Endothelial cell (in vitro differentiated cells): ENCODE measurements at regions not wholly inside any gene's neighbourhood (a gene's known extent, or its start where the extent isn't known, plus 50 kb on each side); places are given as distances from the start of the nearest gene placed in this dataset.

ENCODE experiments used
- DNase-seq: peaks from one replicate; pipeline ENCODE4 v3.0.0; 2021; ENCODE audit warnings: low spot score
- H3K27ac Mint-ChIP-seq: one replicate; pipeline ENCODE4 v1.8.0; 2021; ENCODE audit warnings: mixed read lengths, inconsistent platforms; ENCODE audit not compliant: unreplicated experiment
- H3K27me3 Mint-ChIP-seq: one replicate; pipeline ENCODE4 v1.8.0; 2021; ENCODE audit warnings: mild to moderate bottlenecking, moderate library complexity, mixed read lengths, inconsistent platforms; ENCODE audit not compliant: unreplicated experiment
- H3K36me3 Mint-ChIP-seq: one replicate; pipeline ENCODE4 v1.8.0; 2021; ENCODE audit warnings: mild to moderate bottlenecking, low read depth, mixed read lengths, inconsistent platforms; ENCODE audit not compliant: unreplicated experiment
- H3K4me1 Mint-ChIP-seq: one replicate; pipeline ENCODE4 v1.8.0; 2021; ENCODE audit warnings: mild to moderate bottlenecking, mixed read lengths, inconsistent platforms; ENCODE audit not compliant: unreplicated experiment
- H3K4me3 Mint-ChIP-seq: one replicate; pipeline ENCODE4 v1.8.0; 2021; ENCODE audit warnings: mild to moderate bottlenecking, mixed read lengths, inconsistent platforms; ENCODE audit not compliant: unreplicated experiment
- H3K9me3 Mint-ChIP-seq: one replicate; pipeline ENCODE4 v1.8.0; 2021; ENCODE audit warnings: mixed read lengths, inconsistent platforms; ENCODE audit not compliant: unreplicated experiment
- TF ChIP-seq, protein P1 (sequence below): fragments of 200-600 bp; sonication (generic); IDR thresholded peaks from one replicate; pipeline ENCODE4 v1.5.0; 2021; ENCODE audit warnings: antibody characterized with exemption; ENCODE audit not compliant: unreplicated experiment

DNA sequence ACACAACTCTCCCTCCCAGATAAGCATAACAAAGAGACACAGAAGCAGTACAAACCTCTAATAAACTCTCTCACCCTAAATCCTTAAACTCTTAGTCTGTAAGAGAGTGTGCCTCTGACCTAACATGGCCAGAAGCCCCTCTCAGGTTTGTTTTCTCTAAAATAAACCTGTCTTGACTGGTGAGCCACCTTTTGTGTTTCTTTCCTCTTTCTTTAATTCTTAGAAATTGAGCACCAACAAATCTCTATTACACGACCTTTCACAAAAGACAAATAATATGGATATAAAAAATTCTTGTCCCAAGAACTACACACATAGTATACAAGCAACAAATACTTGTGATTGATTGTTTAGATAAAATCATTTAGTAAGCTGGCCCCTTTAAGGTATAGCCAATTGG lies 573.7 kb downstream of the EPHA5 start:
- TF ChIP-seq, protein P1, sequence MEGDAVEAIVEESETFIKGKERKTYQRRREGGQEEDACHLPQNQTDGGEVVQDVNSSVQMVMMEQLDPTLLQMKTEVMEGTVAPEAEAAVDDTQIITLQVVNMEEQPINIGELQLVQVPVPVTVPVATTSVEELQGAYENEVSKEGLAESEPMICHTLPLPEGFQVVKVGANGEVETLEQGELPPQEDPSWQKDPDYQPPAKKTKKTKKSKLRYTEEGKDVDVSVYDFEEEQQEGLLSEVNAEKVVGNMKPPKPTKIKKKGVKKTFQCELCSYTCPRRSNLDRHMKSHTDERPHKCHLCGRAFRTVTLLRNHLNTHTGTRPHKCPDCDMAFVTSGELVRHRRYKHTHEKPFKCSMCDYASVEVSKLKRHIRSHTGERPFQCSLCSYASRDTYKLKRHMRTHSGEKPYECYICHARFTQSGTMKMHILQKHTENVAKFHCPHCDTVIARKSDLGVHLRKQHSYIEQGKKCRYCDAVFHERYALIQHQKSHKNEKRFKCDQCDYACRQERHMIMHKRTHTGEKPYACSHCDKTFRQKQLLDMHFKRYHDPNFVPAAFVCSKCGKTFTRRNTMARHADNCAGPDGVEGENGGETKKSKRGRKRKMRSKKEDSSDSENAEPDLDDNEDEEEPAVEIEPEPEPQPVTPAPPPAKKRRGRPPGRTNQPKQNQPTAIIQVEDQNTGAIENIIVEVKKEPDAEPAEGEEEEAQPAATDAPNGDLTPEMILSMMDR: no peak
- Mint-ChIP-seq H3K4me3 (no peak overlapping the region), H3K4me1 (no peaks in the 10 kb centered on the region), H3K27me3 (peaks cover 2% of the 10 kb centered on the region), H3K9me3 (no peaks in the 10 kb centered on the region), H3K27ac (no peak overlapping the region), H3K36me3 (peaks cover 3% of the 10 kb centered on the region)
- no peak for DNase-seq

DNA sequence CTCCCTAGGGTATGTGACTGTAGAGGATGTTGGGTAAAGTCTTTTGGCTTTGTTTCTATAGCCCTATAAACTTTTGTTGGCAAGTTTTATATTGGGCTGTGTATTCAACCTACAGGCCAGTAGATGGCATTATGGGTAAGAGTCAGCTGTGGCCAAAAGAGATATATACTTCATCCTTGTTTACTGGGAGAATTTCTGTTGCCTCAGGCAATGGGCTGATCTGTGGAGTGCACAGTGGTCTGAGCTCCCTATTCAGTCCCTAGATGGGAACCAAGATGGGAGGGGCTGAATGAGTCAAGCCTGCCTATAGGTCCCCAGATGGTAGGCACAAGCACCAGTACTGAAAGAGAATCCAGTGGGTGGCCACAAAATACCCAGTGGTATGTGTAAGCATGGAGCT lies 580.6 kb downstream of the EPHA5 start:
- Mint-ChIP-seq H3K36me3 (peaks cover under 1% of the 10 kb centered on the region), H3K4me3 (no peak overlapping the region), H3K27me3 (no peaks in the 10 kb centered on the region), H3K4me1 (no peaks in the 10 kb centered on the region), H3K27ac (no peak overlapping the region), H3K9me3 (no peaks in the 10 kb centered on the region)
- TF ChIP-seq, protein P1: no peak
- no peak for DNase-seq

DNA sequence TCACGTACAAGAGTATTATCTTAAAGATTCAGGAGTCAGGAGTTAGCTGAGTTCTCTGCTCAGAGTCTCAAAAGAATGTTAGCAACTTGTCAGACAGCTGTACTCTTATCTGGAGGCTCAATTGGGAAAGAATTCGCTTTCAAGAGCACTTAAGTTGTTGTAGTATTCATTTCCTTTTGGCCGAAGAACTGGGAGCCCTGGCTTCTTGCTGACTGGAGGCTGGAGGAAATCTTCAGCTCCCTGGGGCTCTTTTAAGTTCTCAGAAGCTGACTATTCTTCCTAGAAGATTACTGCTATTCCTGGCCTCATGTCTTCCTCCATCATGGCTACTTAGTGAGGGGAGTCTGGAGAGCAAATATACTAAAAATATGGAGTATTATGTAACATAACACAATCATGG lies 587.2 kb downstream of the EPHA5 start:
- Mint-ChIP-seq H3K9me3 (no peaks in the 10 kb centered on the region), H3K27ac (no peak overlapping the region), H3K36me3 (no peaks in the 10 kb centered on the region), H3K27me3 (no peaks in the 10 kb centered on the region), H3K4me3 (no peak overlapping the region), H3K4me1 (no peaks in the 10 kb centered on the region)
- no peak for DNase-seq
- TF ChIP-seq, protein P1: no peak

DNA sequence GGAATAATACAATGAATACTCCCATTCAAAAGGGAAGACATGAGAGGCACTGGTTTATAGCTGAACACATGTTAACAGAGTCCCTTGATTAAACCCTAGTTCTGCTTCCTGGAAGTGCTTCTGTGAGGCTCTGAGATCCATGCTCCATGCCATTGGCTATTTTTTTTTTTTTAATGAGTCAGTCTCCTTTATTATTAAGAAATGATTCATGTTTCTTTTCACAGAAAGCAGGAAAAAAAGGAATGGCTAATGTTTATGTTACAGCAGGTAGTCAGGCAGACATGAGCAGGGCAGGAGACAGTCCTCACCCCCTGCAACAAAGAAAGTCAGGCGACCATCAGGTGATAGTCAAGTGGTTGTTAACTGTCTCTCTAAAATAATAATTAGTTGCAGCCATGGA lies 598.7 kb downstream of the EPHA5 start:
- DNase-seq: no peak
- no peak overlapping the region for H3K27ac Mint-ChIP-seq
- H3K4me1 Mint-ChIP-seq: no peaks in the 10 kb centered on the region
- peaks cover 6% of the 10 kb centered on the region for H3K9me3 Mint-ChIP-seq
- no peaks in the 10 kb centered on the region for H3K36me3 Mint-ChIP-seq
- H3K4me3 Mint-ChIP-seq: no peak overlapping the region
- peaks cover 2% of the 10 kb centered on the region for H3K27me3 Mint-ChIP-seq
- TF ChIP-seq, protein P1: no peak

DNA sequence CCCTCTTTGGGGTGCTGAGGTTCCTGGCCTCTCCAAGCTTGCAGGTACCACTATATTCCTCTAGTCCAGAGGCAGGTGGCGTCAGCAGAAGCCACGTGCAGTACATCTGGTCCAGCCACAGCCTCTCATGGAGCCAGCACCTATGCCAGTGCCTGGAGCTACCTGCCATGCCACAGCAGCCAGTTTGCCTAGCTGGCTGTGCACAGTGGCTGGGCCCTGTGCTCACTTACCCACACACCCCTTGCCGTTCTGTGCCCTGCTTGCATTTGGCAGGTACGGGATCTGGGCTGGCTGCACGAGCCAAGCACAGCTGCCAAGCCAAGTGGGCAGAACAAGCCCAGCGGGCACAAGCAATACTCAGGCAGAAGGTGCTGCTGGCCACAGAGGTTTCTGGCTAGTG lies 601.1 kb downstream of the EPHA5 start:
- DNase-seq: no peak
- Mint-ChIP-seq H3K9me3 (peaks cover 6% of the 10 kb centered on the region), H3K4me1 (no peaks in the 10 kb centered on the region), H3K36me3 (no peaks in the 10 kb centered on the region), H3K27ac (no peak overlapping the region), H3K27me3 (peaks cover 2% of the 10 kb centered on the region), H3K4me3 (no peak overlapping the region)
- TF ChIP-seq, protein P1: no peak
